Frontal cortex (tissue), 3 donors: ENCODE measurements at regions not wholly inside any gene's neighbourhood (a gene's known extent, or its start where the extent isn't known, plus 50 kb on each side); places are given as distances from the start of the nearest gene placed in this dataset.
"Not testable (repeated sequence)": the region's sequence is repeated elsewhere in the genome, so short reads cannot be mapped to it uniquely, and the experiment has no call there.

Source experiments
- DNase-seq, 2 donors: peaks; one replicate each; pipeline ENCODE4 v3.0.0; 2012; ENCODE audit warnings: low spot score in 2 of 2
- FAIRE-seq: peaks from 2 replicates; lab custom pipeline; 2012; peaks lifted over from hg19 to GRCh38; lab: Jason Lieb, UNC
- donor health status: control.
- donor health status: control.
- donor health status: control.

DNA sequence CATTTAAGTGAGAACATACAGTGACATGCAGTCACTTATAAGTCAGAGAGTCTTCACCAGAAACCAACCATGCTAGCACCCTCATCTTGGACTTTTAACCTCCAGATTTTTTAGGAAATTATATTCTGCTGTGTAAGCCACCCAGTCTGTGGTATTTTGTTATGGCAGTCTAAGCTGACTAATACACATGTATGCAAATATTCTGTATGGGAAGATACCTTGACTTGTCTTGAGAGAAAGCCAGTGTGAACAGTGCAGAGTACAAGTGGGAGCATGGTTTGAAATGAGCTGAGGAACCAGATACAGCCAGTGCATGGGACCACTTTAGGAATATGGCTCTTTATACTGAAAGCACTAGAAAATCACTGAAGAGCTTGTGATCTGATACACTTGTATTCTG lies 110.4 kb upstream of the MAP9 start:
- no peak for DNase-seq
- FAIRE-seq = no peak

DNA sequence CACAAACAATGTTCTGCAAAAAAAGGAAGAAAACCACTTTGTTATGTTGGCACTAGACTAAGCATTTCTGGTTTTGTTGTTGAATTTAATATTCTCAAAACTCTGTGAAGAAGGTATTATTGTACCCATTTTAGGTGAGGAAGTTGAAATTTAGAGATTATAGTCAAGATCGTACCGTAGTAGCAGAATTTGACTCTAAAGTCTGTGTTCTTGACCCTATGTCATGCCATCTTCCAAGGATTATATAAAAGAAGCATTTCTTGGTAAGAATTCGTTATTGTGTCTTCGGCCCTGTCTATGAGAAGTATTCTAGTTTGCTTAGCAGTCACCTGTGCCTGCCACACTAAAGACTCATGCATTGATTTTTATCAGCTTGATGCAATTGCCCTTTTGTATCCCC lies 104.4 kb upstream of the MAP9 start:
- FAIRE-seq = no peak

DNA sequence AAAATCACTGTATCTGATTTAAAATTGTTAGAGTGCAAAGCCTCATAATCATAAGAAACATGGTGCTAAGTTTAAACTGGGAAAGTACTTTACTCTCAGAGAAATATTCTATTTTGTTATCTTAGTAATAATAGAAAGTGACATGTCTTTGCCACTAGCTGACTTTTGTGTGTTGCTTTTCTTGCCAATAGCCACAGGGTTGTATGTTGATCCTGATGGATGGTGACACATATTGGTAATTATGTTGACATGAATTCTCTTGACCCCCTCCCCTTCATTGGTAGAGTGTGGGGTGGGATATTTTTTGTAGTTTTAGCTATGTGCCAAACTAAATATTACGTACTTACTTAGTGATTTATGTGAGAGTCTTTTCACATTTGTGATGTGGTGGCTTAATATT lies 103.1 kb upstream of the MAP9 start:
- DNase-seq (no peak), FAIRE-seq (no peak)

More for the DNA sequence above, 104.4 kb upstream of the MAP9 start:
- DNase-seq = no peak

DNA sequence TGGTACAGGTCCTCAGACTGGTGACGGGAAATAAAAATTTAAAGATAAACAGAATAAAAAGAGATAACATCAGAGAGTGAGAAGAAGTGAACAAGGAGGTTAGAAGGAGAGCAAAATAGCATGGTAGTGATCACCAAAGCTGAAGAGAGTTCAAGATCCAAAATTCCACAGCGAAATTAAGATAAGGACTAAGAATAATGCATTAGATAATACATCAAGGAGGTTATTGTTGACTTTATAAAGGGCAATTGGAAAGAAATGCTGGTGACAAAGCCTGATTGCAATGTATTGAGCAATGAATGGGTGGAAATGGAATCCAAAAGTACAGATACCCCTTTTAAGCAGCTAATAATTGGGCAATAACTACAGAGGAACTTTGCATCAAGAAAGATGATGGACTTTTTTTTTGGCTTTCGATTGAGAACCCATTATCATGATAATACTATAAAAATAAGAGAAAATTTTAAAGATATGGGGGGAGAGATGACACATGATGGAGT lies 101.6 kb upstream of the MAP9 start:
- DNase-seq (no peak), FAIRE-seq (no peak)

DNA sequence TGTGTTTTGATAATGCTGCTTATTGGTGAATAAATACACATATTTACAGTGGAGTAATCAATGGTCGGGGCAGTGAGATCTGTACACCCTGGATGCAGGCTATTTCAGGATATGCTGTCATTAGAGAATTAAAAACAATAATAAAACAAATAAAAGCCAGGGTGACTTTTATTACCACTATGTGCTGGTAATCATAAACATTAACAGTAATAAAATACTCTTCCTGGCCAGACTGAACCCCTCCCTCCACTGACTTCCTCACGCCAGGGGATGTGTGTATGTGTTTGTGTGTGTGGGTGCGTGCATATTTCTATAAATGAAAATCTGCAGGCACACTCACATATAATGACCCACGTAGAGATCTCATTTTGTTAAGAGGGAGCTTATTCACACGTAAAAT lies 98.0 kb upstream of the MAP9 start:
- no peak for DNase-seq
- no peak for FAIRE-seq

DNA sequence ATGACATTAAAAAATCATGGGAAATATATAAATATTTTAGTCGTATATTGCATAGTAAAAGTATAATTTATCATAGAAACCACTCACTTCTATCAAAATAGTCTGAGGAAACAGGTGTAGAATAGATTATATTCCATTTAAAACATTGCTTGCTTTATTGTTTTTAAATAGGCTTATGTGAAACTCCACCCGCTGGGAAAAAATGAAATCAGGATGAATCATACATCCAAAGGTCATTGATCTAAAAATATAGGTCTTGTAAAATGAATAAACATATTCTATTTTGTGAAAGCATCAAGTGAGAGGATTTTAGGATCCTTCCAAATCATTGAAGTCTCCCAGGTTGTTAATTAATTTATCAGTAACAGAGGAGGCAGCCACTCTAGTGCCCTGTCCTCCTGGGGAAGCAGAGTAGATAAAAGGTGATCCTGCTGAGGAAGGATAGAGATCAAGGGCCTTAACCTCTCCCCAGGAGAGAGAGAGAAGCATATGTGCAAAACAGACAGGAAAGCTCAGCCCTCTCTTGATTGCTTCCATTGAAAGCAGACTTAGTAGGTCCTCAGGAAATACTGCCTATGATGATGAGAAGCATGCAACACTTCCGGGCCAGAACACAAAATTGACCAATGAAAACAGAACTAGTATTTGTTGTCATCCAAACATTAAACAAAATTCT lies 96.8 kb upstream of the MAP9 start:
- DNase-seq (no peak), FAIRE-seq (no peak)

DNA sequence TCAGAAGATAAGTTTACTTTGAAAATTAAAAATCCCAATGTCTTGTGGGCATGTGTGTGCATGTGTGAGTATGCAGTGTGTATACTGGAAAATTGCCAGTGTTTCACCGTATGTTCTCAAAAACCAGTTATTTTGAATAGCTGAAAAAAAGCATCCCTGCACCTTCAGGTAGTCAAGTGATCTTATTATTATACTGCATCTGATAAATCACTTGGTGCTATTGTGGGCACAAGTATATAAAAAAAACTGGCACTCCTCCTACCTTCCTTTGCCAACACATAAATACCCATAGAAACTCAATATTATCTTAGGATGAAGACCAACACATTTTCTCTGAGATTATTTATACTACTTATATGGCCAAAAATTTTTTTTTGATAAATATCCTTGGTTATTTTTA lies 91.5 kb upstream of the MAP9 start:
- DNase-seq (no peak), FAIRE-seq (no peak)

DNA sequence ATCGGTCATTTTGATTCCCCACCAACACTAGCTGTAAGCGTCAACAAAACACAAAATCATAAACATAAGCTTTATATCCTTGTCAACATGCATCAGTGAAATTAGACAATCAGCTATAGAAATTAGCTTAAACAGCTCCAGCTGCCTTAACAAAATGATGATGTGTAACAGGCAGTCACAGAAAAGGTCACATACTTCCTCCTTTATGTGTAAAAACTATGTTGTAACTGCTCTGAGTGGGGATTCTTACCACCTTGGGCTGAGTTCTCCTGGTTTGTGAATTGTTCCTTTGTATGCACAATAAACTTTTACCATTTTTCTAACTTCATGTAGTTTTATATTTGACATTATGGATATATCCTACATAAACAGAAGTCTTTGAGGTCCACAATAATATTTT lies 73.9 kb upstream of the MAP9 start:
- DNase-seq = no peak
- FAIRE-seq = no peak

DNA sequence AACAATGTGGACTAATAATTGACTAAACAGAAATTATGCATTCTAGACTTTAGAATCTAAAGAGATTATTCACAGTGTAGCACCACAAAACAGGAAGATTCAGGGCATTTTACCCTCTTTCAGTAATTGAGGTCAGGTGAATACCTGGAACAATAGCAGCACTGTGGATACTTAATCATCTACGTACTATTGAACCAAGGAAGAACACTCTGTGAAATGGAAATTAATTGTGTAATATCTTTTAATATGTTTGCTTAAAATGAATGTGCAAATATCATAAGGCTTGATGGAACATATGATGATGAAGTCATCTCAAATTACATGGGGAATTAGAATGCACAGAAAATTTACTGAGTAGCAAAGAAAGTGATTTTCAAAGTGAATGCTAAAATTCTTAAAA lies 68.5 kb upstream of the MAP9 start:
- FAIRE-seq = no peak

DNA sequence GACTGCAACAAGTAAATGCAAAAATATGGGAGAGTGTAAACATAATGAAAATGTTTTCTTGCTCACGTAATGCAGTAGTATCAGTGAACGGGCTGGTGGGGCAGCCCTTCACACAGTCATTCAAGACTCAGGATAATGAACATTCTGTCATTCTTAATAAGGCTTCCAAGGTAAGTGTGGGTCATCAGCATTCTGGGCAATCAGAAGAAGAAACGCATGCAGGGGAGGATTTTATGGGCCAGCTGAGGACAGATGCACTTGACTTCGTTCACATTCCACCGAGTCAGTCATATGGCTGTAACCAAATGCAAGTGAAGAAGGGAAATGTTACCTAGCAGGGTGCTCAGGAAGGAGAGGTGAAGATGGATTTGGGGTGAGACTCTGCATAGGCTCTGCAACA lies 68.0 kb upstream of the MAP9 start:
- DNase-seq (no peak), FAIRE-seq (no peak)

More for the DNA sequence above, 68.5 kb upstream of the MAP9 start:
- no peak for DNase-seq

DNA sequence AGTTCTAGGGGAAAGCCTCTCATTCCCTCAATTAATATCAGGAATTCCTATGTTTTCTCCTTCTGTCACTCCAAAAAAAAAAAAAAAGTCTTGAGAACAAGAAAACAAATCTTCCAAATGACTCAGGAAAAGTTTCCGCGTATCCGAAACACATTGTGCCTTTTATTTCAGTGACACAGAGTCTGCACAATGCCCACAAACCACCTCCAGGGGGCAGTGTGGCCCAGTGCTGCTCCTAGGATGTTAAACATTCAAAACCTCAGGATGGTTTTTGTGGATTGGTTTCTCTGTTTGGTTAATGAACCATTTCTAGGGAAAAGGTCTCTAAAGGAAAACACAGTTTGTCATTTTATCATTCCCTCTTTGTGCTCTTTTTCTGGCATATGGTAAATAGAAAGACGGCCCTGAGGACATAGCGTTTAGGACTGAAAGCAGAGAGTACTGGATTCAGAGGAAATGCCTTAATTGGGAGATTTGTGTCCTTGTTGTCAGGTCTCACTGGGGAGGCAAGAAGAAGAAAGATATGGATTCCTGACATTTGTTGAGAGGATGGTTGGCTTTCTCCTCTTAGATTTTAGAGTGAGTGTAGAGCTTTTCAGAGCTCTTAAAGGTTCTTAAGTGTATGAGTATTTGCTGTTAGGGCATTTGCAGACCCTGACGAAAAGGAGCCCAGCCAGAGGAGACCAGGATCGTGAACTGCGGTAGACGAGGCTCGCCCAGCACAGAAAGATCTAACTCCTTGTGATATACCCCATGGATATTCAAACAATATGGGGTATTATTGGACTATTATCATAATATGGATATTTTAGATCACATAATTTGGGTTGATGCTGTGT lies 65.7 kb upstream of the MAP9 start:
- FAIRE-seq = peak; percentile 92
- peak; percentile 29 to 49 for DNase-seq

DNA sequence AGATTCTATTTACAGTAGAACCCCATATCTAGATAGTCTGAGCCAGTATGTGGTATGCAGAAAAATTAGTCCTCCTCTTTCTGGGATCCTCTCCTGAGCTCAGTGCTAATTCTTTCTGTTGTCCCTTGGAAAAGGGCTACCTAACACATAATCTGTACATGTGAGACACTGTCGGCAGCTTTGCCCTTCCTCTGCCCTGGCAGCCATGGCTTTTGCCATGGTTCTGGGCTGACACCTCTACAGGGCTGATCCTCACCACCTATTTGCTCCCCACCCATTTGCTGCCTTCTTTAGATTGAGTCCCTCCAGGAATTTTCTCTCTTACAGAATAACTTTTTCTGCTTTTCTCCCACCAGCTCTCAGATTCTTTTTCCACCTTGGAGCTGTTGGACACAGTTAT lies 64.7 kb upstream of the MAP9 start:
- no peak for FAIRE-seq
- no peak for DNase-seq

DNA sequence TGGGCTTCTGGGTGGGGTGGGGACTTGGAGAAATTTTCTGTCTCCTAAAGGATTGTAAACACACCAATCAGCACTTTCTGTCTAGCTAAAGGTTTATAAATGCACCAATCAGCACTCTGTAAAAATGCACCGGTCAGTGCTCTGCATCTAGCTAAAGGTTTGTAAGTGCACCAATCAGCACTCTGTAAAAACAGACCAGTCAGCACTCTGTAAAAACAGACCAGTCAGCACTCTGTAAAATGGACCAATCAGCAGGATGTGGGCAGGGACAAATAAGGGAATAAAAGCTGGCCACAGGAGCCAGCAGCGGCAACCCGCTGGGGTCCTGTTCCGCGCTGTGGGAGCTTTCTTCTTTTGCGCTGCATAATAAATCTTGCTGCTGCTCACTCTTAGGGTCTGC lies 63.0 kb upstream of the MAP9 start:
- DNase-seq, FAIRE-seq: not testable (repeated sequence)

DNA sequence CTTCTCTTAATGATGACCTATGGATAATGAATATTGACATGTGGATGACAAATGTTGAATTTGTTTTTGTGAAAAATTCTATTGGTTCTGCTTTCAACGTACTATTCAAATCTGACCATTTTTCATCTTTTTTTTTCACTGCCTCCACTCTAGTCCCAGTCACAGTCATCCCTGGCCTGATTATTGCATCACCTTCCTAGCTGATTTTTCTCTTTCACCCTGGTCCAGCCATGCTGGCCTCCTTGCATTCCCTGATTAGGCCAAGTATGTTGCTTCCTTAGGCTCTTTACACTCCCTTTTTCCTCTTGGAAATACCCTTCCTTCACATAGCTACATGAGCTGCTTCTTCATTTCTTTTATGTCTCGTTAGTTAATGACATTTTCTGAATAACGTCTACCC lies 58.1 kb upstream of the MAP9 start:
- DNase-seq = no peak
- no peak for FAIRE-seq

DNA sequence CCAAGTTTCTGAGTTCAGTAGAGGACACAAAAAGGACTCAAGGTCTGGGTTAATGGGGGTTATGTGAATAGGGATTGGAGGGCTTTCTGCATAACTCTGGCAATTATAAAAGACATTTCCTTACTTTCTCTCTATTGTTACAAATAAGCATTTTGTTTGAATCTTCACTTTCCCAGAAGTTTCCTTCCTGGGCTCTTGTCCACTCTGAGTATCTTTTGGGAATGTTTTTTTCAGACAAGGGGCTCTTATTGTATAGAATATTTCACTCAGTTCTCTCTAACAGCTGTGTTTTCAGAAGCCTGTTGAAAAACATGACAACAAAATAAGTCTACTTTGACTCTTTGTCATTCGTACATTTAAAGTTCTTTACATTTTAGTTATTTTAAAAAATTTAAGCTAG lies 57.6 kb upstream of the MAP9 start:
- FAIRE-seq = no peak
- no peak for DNase-seq

DNA sequence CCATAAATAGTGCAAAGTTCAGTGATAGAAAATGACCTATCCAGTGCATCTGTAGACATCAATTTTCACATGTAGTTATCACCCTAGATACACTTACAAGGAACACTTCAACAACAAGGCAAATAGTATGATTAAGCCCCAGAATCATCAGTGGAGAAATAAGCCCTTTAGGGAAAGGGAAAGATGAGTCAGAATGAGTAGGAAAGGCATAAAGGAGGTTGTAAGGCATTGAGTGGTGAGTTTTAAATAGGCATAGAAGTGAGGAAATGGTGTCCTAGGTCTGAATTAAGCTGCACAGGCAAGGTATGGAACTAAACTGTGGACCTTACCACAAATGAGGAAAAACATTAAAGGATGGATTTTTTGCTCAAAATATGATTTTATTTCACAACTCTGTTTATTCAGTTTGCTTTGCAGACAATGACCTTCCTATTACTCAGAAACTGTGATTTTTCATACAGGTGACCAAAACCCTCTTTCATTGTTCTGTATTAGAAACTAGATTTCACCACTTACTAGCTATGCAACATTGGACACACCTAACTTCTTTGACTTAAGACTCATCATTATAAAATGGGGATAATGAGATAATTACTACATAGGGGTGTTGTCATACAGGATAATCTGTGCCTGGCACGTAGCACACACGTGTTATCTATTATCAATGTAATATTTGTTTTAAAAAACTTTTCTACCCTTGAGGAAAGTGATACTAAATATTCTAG lies 57.0 kb upstream of the MAP9 start:
- DNase-seq = no peak
- no peak for FAIRE-seq

DNA sequence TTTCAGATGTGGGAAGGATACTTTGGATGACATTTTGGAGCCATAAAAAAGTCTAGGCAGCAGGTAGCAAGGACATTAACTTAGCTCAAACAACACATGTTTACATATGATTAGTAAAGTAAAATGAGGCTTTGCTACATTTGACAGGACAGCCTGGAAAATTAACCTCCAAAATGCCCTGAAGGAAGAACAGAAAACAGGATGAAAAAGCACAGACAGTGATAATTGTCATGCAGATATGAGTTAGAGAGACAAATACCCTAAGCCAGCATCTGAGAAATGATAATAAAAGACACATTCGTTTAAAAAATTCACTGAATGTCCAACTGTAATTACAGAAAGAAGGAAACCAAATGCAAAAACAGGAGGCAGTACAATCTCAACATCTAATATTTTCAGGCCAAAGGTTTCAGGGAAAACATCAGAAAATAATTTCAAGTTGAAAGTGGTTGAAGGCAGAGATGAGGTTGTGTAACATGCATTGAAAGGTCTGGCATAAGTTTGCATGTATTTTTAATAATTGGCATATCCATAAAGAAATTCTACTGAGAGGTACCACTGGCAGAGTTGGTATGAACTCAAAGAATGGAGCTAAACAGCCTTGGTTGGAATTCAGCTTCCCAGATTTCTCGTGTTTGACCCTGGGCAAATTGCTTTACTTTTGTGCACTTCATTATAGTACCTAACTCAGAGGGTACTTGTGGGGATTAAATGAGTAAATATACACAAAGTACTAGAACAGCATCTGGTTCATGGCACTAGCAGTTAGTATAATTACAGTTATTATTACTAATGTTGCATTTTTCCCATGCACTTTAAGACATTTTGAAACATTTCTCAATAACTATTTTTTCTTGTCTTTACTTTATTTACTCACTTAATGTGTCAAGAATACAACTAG lies 54.4 kb upstream of the MAP9 start:
- FAIRE-seq = no peak
- no peak for DNase-seq

DNA sequence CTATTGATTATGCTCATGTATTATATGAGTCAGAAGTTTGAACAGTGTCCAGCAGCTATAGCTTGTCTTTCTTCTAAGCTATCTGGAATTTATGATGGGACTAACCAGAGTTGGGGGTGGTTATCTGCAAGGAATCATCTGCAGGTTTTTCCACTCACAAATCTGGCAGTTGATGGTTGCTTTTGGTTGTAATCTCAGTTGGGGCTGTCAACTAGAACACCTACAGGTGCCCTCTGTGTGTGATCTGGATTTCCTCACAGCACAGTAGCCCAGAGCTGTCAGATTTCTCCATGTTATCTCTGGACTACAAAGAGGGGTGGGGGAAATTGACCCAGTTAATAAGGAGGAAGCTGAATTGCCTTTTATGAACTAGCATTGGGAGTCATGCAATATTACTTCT lies 51.4 kb upstream of the MAP9 start:
- no peak for DNase-seq
- FAIRE-seq = no peak

DNA sequence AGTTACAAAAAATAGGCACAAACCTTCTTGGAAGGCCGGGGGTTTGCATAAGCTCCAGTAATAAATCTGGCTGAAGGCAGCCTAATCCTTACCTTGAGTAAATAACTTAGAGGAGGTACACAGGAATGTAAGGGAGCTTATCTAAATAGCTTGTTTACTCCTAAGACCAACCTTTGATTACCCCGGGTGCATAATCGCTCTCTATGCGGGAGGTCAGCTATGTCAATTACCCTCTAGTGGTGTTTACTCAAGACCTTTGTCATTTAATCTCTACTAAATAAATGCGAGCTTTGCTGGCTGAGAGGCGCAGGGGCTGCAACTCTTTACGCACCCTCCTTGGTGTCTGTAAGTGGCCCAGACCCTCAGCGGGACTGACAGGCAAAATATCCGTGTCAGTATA lies 50.2 kb upstream of the MAP9 start:
- DNase-seq (no peak), FAIRE-seq (no peak)
